ENCODE measurements at regions not wholly inside any gene's neighbourhood (a gene's known extent, or its start where the extent isn't known, plus 50 kb on each side); places are given as distances from the start of the nearest gene placed in this dataset.

GRCh38 chr2:204042401-204042800 lies 105.8 kb downstream of the ICOS start:
- no peak for DNase-seq (ENCODE audit: low read depth in 2 of 3, low spot score in 1 of 3)

- no peak for DNase-seq (ENCODE audit: low read depth in 2 of 3, low spot score in 1 of 3)
Observed at GRCh38 chr2:204046145-204046544, 109.6 kb downstream of the ICOS start.

GRCh38 chr2:204049635-204050034 lies 113.1 kb downstream of the ICOS start:
- DNase-seq (ENCODE audit: low read depth in 2 of 3, low spot score in 1 of 3), result no peak

DNA sequence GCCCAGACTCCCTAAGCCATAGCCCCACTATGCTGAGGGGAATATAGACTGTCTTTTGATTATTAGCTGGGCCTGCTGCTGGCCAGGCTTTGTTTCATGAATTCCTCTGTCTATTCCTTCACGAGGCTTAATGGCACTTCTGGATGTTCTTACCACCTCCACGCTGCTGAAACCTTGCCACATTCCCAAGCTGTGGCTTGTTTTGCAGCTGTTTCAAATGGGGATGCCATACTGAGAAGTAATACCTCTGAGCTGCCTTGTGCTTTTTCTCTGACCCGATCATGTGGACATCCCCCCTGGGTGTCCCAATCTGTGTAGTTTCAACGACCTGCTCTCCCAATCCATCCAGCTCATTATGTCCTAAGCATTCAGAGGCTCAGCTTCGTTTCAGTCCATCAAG lies 114.1 kb downstream of the ICOS start:
- DNase-seq (ENCODE audit: low read depth in 2 of 3, low spot score in 1 of 3), result no peak

GRCh38 chr2:204051476-204051875 lies 114.9 kb downstream of the ICOS start:
- DNase-seq (ENCODE audit: low read depth in 2 of 3, low spot score in 1 of 3), result no peak

- DNase-seq (ENCODE audit: low read depth in 2 of 3, low spot score in 1 of 3), result no peak
Observed at GRCh38 chr2:204051984-204052556, 115.5 kb downstream of the ICOS start.

DNA sequence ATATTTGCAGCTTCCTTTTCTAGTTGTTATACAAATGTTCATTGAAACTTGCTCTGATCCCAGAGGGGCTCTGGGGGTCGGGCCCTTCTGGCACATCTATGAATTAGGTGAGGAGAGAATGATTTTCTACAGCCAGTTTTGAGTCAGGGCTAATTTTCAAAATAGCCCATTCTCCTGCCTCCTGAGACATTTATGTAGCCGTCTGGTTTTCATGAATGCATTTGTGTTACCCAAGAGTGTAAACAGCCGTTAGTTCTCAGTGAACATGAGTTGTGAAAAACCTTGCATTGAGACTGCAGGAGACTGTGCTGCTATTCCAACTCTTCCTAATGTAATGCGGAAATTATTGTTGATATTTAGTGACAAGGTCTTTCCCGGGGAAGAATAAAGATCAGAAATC lies 122.5 kb downstream of the ICOS start:
- no peak for DNase-seq (ENCODE audit: low read depth in 2 of 3, low spot score in 1 of 3)

DNA sequence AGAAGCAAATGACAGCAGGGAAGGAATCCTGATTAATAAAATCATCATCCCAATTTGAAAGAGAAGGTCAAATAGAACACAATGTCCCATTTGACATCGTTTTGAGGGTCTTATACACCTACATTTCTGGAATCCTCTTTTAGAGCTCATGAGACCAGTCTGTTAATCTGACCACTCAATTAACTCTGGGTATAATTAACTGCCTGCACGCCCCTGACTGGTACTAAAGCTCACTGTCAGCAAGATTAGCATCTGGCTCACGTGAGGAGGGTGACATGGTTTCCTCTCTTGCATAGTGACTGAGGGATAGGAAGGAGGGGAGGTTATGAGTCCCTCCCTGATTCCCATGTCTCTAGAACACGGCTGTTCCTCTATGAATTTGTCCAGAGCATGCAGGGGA lies 124.3 kb downstream of the ICOS start:
- no peak for DNase-seq (ENCODE audit: low read depth in 2 of 3, low spot score in 1 of 3)

DNA sequence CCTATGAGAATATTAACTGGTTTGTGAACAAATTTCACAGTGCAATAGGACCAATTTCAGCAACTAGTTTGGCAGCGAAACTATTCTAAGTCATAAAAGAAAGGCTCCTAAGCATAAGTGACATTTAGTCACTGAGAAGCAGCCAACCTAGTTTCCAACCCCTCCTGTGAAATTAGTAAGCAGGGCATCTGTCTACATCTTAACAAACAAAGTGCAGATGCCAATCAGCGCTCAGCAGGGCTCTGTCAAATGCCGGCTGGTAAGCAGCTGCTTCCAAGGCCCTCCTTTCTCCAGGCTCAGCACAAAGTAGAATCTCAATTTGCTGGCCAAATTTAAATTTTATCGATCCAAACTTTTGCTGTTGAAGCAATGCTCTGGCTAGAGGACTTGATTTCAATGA lies 124.7 kb downstream of the ICOS start:
- DNase-seq (ENCODE audit: low read depth in 2 of 3, low spot score in 1 of 3), result no peak

DNA sequence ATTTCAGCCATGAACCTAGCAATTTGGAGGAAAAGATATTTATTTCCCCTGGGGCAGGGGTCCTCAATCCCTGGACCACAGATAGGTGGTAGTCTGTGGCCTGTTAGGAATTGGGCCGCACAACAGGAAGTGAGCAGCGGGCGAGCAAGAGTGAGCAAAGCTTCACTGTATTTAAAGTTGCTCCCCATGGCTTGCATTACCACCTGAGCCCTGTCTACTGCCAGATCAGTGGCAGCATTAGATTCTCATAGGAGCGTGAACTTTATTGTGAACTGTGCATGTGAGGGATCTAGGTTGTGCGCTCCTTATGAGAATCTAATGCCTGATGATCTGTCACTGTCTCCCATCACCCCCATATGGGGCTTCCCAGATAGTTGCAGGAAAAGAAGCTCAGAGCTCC lies 127.6 kb downstream of the ICOS start:
- DNase-seq (ENCODE audit: low read depth in 2 of 3, low spot score in 1 of 3), result no peak

GRCh38 chr2:204065566-204065965 lies 129.0 kb downstream of the ICOS start:
- no peak for DNase-seq (ENCODE audit: low read depth in 2 of 3, low spot score in 1 of 3)

DNA sequence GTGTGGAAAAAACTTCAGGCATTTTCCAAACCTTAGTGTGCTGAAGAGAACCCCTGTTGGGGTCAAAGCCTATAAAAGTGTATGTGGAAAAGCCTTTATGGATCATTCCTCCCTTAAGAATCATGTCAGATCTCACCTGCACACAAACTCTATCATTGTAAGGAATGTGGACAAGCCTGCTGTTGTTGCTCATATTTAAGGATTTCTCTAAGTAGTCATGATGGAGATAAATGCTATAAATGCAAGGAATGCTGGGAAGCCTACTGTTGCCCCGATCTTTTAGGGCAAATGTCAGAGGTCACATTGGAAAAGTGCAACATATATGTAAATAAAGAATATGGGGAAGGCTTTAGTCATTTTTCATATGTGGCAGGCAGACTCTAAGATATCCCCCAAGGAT lies 129.5 kb downstream of the ICOS start:
- no peak for DNase-seq (ENCODE audit: low read depth in 2 of 3, low spot score in 1 of 3)

- DNase-seq (ENCODE audit: low read depth in 2 of 3, low spot score in 1 of 3), result no peak
Observed at GRCh38 chr2:204069804-204070203, 133.2 kb downstream of the ICOS start.

- DNase-seq (ENCODE audit: low read depth in 2 of 3, low spot score in 1 of 3), result peak; percentile 59 to 83 (median 66)
Observed at GRCh38 chr2:204072443-204073324, 136.1 kb downstream of the ICOS start.

DNA sequence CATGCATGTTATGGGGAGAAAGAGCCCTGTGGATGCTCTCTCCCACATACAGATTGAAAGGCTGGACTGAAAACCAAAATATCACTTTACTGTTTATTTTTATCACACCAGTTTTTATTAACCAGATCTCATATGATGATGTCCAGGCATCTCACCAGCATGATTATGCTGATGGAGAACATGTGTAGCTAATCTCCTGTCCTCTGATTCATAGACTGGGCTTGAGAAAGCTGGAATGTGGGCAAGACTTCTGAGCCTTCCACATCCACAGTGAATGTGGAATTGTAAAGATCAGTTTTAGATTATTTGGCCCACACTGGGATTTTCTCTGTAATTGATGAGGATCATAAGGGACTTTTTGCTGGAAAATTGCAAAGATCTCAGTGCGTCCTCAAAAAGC lies 137.9 kb downstream of the ICOS start:
- no peak for DNase-seq (ENCODE audit: low read depth in 2 of 3, low spot score in 1 of 3)

- DNase-seq (ENCODE audit: low read depth in 2 of 3, low spot score in 1 of 3), result no peak
Observed at GRCh38 chr2:204078003-204078698, 141.6 kb downstream of the ICOS start.

GRCh38 chr2:204081487-204082425 lies 145.2 kb downstream of the ICOS start:
- DNase-seq (ENCODE audit: low read depth in 2 of 3, low spot score in 1 of 3), result no peak

DNA sequence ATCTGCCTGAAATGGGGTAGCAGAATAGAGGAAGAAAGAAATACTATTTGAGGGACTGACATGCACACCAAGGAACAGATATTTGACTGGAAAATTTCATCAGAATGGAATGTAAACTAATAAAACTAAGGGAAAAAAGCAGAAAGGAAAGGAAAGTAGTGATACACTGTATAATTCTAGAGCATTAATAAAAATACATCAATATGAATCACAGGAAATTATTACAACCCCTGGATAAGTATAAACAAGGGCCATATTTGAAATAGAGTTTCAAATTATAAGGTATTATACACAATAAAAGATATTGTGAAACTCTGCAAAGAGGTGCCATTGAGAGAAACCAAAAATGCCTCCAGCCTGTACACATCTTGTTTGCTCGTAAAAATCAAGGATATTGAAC lies 149.6 kb downstream of the ICOS start:
- no peak for DNase-seq (ENCODE audit: low read depth in 2 of 3, low spot score in 1 of 3)

DNA sequence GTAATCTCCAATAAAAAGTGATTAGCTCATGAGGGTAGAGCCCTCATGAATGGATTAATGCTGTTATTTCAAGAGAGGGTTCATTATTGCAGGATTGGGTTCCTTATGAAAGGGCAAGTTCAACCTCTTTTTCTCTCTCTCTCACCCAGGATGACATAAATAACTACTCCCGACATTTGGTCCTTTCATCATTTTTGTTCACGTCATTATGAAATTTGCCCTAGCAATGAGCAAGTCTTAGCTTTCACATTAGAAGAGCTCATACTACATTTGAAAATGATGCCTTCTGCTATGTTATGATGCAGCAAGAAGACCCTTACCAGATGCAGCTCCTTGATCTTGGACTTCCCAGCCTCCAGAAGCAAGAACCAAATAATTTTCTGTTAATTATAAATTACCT lies 152.5 kb downstream of the ICOS start:
- no peak for DNase-seq (ENCODE audit: low read depth in 2 of 3, low spot score in 1 of 3)

DNA sequence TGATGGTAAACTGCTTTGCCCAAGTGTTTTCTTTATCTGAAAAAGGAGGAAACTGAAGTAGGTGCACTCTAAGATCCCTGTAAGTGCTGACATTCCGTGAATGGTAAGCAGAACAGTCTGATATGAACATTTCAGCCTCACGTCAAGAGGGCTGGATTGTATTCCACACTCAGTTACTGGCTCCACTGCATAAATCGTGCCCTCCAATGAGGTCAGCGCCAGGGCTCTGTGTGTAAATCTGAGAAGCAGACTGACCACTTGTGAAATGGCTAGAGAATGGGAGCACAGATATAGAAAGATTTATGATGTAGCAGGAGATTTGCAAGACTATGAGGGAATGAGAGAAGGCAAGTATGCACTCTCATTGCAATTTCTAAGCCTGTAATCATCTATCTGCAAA lies 153.0 kb downstream of the ICOS start:
- no peak for DNase-seq (ENCODE audit: low read depth in 2 of 3, low spot score in 1 of 3)

DNA sequence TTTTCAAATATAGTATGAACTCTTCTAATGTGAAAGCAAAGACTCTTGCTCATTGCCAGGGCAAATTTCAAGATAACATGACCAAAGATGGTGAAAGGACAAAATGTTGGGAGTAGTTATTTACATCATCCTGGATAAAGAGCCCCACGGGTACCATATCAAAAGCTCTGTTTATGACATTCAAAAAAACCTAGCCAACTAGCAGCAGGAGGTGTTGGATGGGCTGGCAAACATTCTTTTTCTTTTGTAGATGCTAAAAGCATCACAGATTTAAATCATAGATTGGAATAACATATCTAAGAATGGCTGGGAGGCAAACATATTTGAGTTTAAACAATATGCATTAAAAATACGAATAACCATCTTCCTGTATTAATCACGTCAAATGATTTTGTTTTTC lies 153.5 kb downstream of the ICOS start:
- no peak for DNase-seq (ENCODE audit: low read depth in 2 of 3, low spot score in 1 of 3)
